K562 (cell line): ENCODE measurements at regions not wholly inside any gene's neighbourhood (a gene's known extent, or its start where the extent isn't known, plus 50 kb on each side); places are given as distances from the start of the nearest gene placed in this dataset.

Experiments
- ATAC-seq: fragments of 200-7000 bp; cut with Tn5 transposase; 3 replicates; pipeline ENCODE4 v1.9.1; 2020; ENCODE audit warnings: moderate library complexity
- BruUV-seq: library from RNA; stranded (reverse); fragments of 400-500 nt; replicated peaks from 2 replicates; lab custom pipeline; 2021; lab: Mats Ljungman, UMichigan
- CTCF ChIA-PET: fragments of 300-600 bp; formaldehyde crosslinking; extraction: SDS; loops from one replicate; lab custom pipeline; 2021; ENCODE audit warnings: low intra/inter-chr PET ratio; lab: Yijun Ruan, JAX
- POLR2A ChIA-PET: fragments of 300-600, 350-650 bp; sonication (Branson Sonifier 250); formaldehyde crosslinking; extraction: SDS; loops from one replicate; lab custom pipeline; 2021; ENCODE audit warnings: antibody characterized with exemption, inconsistent platforms; lab: Yijun Ruan, JAX
- DNase-seq, 4 experiments: peaks; one replicate each; pipeline versions ENCODE4 v3.0.0 to v3.0.0-alpha.2; 2011 to 2018; ENCODE audit warnings: low spot score in 3 of 4, mixed read lengths in 3 of 4; ENCODE audit errors: extremely low read depth in 1 of 4
- FAIRE-seq: peaks from 2 replicates; lab custom pipeline; 2011; peaks lifted over from hg19 to GRCh38; lab: Jason Lieb, UNC
- H2AFZ ChIP-seq: 2 replicates; pipeline ENCODE4 v1.6.0; 2011; ENCODE audit warnings: low read depth, low read length, control low read depth, inconsistent platforms
- H3K27ac ChIP-seq: fragments of 200-600 bp; 3 replicates; pipeline ENCODE4 v1.8.0; 2011; ENCODE audit warnings: low read depth, mild to moderate bottlenecking, control low read depth, inconsistent platforms, low read length, moderate library complexity, mixed read lengths; ENCODE audit errors: extremely low read depth
- H3K27me3 ChIP-seq, 2 experiments: fragments of 300-600 bp in 1 of 2; 2 replicates in 1 of 2; 3 replicates in 1 of 2; pipeline versions ENCODE4 v1.6.0 to v1.8.0; 2011; ENCODE audit warnings: inconsistent platforms in 2 of 2, low read length in 2 of 2, mild to moderate bottlenecking in 1 of 2, mixed read lengths in 1 of 2, moderate library complexity in 1 of 2; ENCODE audit not compliant: control insufficient read depth in 2 of 2, insufficient read depth in 2 of 2
- H3K36me3 ChIP-seq: fragments of 300-600 bp; 3 replicates; pipeline ENCODE4 v1.8.0; 2011; ENCODE audit warnings: mild to moderate bottlenecking, low read length, inconsistent platforms; ENCODE audit not compliant: control insufficient read depth, insufficient read depth
- H3K4me1 ChIP-seq, 2 experiments: fragments of 200-600 bp in 1 of 2; replicated peaks in 1 of 2; 2 replicates in 1 of 2; 3 replicates in 1 of 2; pipeline versions ENCODE4 v1.5.1 to v1.8.0; 2011; ENCODE audit warnings: inconsistent platforms in 2 of 2, low read length in 2 of 2, mild to moderate bottlenecking in 1 of 2, mixed read lengths in 1 of 2, moderate library complexity in 1 of 2; ENCODE audit not compliant: control insufficient read depth in 2 of 2, insufficient read depth in 2 of 2
- H3K4me2 ChIP-seq: 2 replicates; pipeline ENCODE4 v1.6.1; 2011; ENCODE audit warnings: low read length, control low read depth, inconsistent platforms, mixed read lengths; ENCODE audit not compliant: insufficient read depth
- H3K4me3 ChIP-seq: fragments of 200-600 bp; sonication (generic), shearing (Covaris generic); 2 replicates; pipeline ENCODE4 v1.5.1; 2016; ENCODE audit warnings: control low read depth, inconsistent platforms
- H3K79me2 ChIP-seq: fragments of 200-600 bp; 3 replicates; pipeline ENCODE4 v1.8.0; 2011; ENCODE audit warnings: low read length, inconsistent platforms; ENCODE audit not compliant: control insufficient read depth, insufficient read depth
- H3K9ac ChIP-seq, 2 experiments: 2 replicates each; pipeline versions ENCODE4 v1.6.0 to v1.6.1; 2011; ENCODE audit warnings: low read depth in 2 of 2, low read length in 2 of 2, control low read depth in 1 of 2, inconsistent platforms in 1 of 2, mild to moderate bottlenecking in 1 of 2, mixed read lengths in 1 of 2; ENCODE audit not compliant: insufficient read depth in 1 of 2
- H3K9me1 ChIP-seq: one replicate; pipeline ENCODE4 v1.6.0; 2011; ENCODE audit warnings: inconsistent platforms, mild to moderate bottlenecking, low read length, moderate library complexity; ENCODE audit not compliant: control insufficient read depth, insufficient read depth
- H3K9me3 ChIP-seq: replicated peaks from 2 replicates; pipeline ENCODE4 v1.5.1; 2011; ENCODE audit warnings: low read depth, low read length, inconsistent platforms; ENCODE audit not compliant: control insufficient read depth, insufficient read depth
- H4K20me1 ChIP-seq: replicated peaks from 2 replicates; pipeline ENCODE4 v1.6.1; 2011; ENCODE audit warnings: low read length, inconsistent platforms, mixed read lengths; ENCODE audit not compliant: control insufficient read depth, insufficient read depth
- CXXC5 ChIP-seq: fragments of 250-450 bp; sonication (Bioruptor Pico); IDR thresholded peaks from 2 replicates; pipeline ENCODE4 v1.8.0; 2022; ENCODE audit warnings: inconsistent platforms, mild to moderate bottlenecking, moderate library complexity
- HMGN3 ChIP-seq: IDR thresholded peaks from 2 replicates; pipeline ENCODE4 v1.6.1; 2011; ENCODE audit warnings: borderline replicate concordance, low read depth, mild to moderate bottlenecking, mixed read lengths, low read length; ENCODE audit not compliant: insufficient read length; ENCODE audit errors: extremely low read depth
- MAFK ChIP-seq: IDR thresholded peaks from 2 replicates; pipeline ENCODE4 v1.6.1; 2011; ENCODE audit warnings: low read length, improper control_type of control experiment
- RBM14 ChIP-seq: fragments of 200-400 bp; formaldehyde crosslinking; IDR thresholded peaks from 2 replicates; pipeline ENCODE4 v1.6.1; 2018; ENCODE audit warnings: low read depth, mild to moderate bottlenecking, low read length, moderate library complexity, borderline replicate concordance; ENCODE audit not compliant: insufficient read depth
- ZBTB8A ChIP-seq: fragments of 450-650 bp; IDR thresholded peaks from 2 replicates; pipeline ENCODE4 v1.6.1; 2018; ENCODE audit warnings: mild to moderate bottlenecking, moderate library complexity; ENCODE audit not compliant: partially characterized antibody
- ZKSCAN8 ChIP-seq: fragments of 200-800 bp; sonication (Bioruptor generic); IDR thresholded peaks from 2 replicates; pipeline ENCODE4 v1.6.1; 2016; ENCODE audit warnings: missing genetic modification characterization, missing compliant biosample characterization
- ZNF699 ChIP-seq: fragments of 250-450 bp; sonication (Bioruptor Pico); IDR thresholded peaks from 2 replicates; pipeline ENCODE4 v1.8.0; 2021; ENCODE audit warnings: mild to moderate bottlenecking, moderate library complexity; ENCODE audit not compliant: insufficient replicate concordance
- ZNF764 ChIP-seq: fragments of 250-450 bp; sonication (Bioruptor Pico); IDR thresholded peaks from 2 replicates; pipeline ENCODE4 v1.4.0; 2020; ENCODE audit warnings: low read depth, mild to moderate bottlenecking, moderate library complexity
- in situ Hi-C: fragments of 300-500 bp; cut with MboI; formaldehyde crosslinking; loops from 4 replicates; pipeline ENCODE4 v1.15.0; 2018; ENCODE audit warnings: inconsistent platforms, mixed read lengths
- intact Hi-C: fragments of 100-400 bp; cut with micrococcal nuclease; formaldehyde crosslinking; loops from 2 replicates; pipeline ENCODE4 v1.14.2; 2022
- TF ChIP-seq, protein P1 (sequence below), 2 experiments: fragments of 250-450 bp in 1 of 2; fragments of 450-650 bp in 1 of 2; sonication (Bioruptor Pico) in 1 of 2; IDR thresholded peaks; 2 replicates each; pipeline versions ENCODE4 v1.6.1 to v1.8.0; 2016 to 2021; ENCODE audit warnings: mild to moderate bottlenecking in 2 of 2, moderate library complexity in 2 of 2, missing compliant biosample characterization in 1 of 2, missing genetic modification characterization in 1 of 2
- TF ChIP-seq, protein P2 (sequence below): fragments of 450-650 bp; IDR thresholded peaks from 2 replicates; pipeline ENCODE4 v1.6.1; 2014; ENCODE audit warnings: low read depth, mild to moderate bottlenecking, moderate library complexity, borderline replicate concordance

DNA sequence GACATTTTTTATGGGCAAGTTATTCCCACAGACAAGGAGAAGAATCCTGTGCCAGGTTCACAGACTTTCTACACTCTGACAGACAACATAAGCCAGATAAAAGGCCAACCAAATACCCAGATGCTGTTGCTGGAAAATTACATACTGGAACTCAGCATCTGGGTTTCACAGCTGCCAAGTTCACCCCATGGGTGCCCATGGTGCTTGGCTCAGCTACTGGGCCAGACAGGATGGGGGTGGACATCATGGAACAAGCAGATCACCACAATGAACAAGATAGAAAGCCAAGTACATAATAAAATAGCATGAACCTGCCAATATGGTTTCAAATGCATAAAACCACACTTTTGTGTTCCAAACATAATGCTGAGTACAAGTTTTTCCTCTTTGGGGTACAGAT, 999.8 kb downstream of the NR2F1-AS1 start:
- TF ChIP-seq ZBTB8A (no peak), ZKSCAN8 (CRISPR knock-in tag) (no peak), MAFK (no peak), HMGN3 (no peak), RBM14 (no peak), ZNF699 (CRISPR knock-in tag) (no peak), CXXC5 (CRISPR knock-in tag) (no peak), ZNF764 (CRISPR knock-in tag) (no peak)
- TF ChIP-seq, protein P1, sequence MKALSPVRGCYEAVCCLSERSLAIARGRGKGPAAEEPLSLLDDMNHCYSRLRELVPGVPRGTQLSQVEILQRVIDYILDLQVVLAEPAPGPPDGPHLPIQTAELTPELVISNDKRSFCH (CRISPR knock-in tag; IDR thresholded peaks at IDR 0.05) = no peak
- TF ChIP-seq, protein P1 (tag; IDR thresholded peaks at IDR 0.05) = no peak
- TF ChIP-seq, protein P2, sequence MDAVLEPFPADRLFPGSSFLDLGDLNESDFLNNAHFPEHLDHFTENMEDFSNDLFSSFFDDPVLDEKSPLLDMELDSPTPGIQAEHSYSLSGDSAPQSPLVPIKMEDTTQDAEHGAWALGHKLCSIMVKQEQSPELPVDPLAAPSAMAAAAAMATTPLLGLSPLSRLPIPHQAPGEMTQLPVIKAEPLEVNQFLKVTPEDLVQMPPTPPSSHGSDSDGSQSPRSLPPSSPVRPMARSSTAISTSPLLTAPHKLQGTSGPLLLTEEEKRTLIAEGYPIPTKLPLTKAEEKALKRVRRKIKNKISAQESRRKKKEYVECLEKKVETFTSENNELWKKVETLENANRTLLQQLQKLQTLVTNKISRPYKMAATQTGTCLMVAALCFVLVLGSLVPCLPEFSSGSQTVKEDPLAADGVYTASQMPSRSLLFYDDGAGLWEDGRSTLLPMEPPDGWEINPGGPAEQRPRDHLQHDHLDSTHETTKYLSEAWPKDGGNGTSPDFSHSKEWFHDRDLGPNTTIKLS = no peak
- FAIRE-seq = no peak
- no peak for ATAC-seq
- POLR2A ChIA-PET = no interaction called here
- CTCF ChIA-PET = no interaction called here
- Histone ChIP-seq H2AFZ (no peak overlapping the region), H3K9me1 (no peaks in the 10 kb centered on the region), H3K4me2 (no peak overlapping the region), H3K9me3 (no peaks in the 10 kb centered on the region), H4K20me1 (no peaks in the 10 kb centered on the region), H3K79me2 (no peaks in the 10 kb centered on the region), H3K9ac (no peak overlapping the region), H3K4me3 (no peak overlapping the region), H3K27me3 (no peaks in the 10 kb centered on the region), H3K27ac (no peak overlapping the region), H3K4me1 (no peaks in the 10 kb centered on the region), H3K36me3 (no peaks in the 10 kb centered on the region)
- in situ Hi-C loops (no loop called here), intact Hi-C loops (no loop called here)
- no TSS peak for BruUV-seq
- no peak for DNase-seq
